Activated naive CD4-positive, alpha-beta T cell treated with anti-CD3 and anti-CD28 coated beads for 36 hours (primary cell): ENCODE measurements at regions not wholly inside any gene's neighbourhood (a gene's known extent, or its start where the extent isn't known, plus 50 kb on each side); places are given as distances from the start of the nearest gene placed in this dataset.

Experiments used
- CTCF ChIA-PET: fragments of 350-600 bp; sonication (Branson Sonifier 250); formaldehyde crosslinking; loops from one replicate; lab custom pipeline; 2021; ENCODE audit warnings: antibody characterized with exemption; lab: Charles Lee
- DNase-seq: peaks from one replicate; pipeline ENCODE4 v3.0.0-alpha.2; 2020
- H3K27ac Mint-ChIP-seq: one replicate; pipeline ENCODE4 v1.8.0; 2021; ENCODE audit warnings: mild to moderate bottlenecking, mixed read lengths
- H3K27me3 Mint-ChIP-seq: one replicate; pipeline ENCODE4 v1.8.0; 2021; ENCODE audit warnings: low read depth, mixed read lengths
- H3K36me3 Mint-ChIP-seq: one replicate; pipeline ENCODE4 v1.8.0; 2021; ENCODE audit warnings: low read depth, mixed read lengths
- H3K4me1 Mint-ChIP-seq: one replicate; pipeline ENCODE4 v1.8.0; 2021; ENCODE audit warnings: low read depth, mixed read lengths
- H3K4me3 Mint-ChIP-seq: one replicate; pipeline ENCODE4 v1.8.0; 2021; ENCODE audit warnings: mild to moderate bottlenecking, moderate library complexity, mixed read lengths
- H3K9me3 Mint-ChIP-seq: one replicate; pipeline ENCODE4 v1.8.0; 2021; ENCODE audit warnings: mixed read lengths
- intact Hi-C: fragments of 100-400 bp; cut with micrococcal nuclease; formaldehyde crosslinking; loops from one replicate; pipeline ENCODE4 v1.15.1; 2023

DNA sequence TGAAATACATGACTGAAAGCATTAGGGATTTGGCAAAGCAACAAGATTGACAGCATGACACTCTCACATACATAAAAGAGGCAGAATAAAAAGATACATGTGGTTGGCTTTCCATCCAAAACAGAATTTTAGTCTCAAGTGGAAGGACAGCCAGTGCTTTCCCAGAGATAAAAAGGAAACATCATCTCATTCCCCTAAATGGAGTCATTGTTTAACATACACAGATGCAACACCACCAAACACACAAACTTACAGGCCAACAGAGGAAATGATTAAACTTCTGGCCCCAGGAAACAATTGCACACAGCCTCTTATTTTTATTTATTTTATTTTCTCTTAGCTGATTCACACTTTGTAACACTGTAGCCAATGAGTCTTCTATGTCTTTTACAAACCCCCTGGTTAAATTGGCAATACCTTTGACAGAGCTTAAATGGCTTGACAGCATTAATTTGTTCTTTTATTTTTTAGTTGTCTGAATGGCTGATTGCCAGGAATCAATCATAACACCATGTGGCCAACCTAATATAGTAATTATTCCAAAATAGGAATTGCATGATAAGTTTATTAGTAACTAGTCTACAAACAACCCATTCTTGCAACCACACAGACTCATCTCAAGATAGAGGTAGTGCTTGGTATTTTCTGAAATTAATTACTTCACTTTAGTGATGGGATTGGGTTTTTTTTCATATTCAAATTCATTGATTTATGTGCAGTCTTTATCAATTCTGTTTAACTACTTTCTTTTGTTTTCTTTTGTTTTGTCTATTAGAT lies 190.5 kb downstream of the RND3 start:
- intact Hi-C loops = no loop called here
- CTCF ChIA-PET = no interaction called here
- no peak for DNase-seq
- H3K27ac Mint-ChIP-seq = no peak overlapping the region
- no peaks in the 10 kb centered on the region for H3K4me1 Mint-ChIP-seq
- H3K27me3 Mint-ChIP-seq = no peaks in the 10 kb centered on the region
- H3K4me3 Mint-ChIP-seq = no peak overlapping the region
- peaks cover 1% of the 10 kb centered on the region for H3K9me3 Mint-ChIP-seq
- H3K36me3 Mint-ChIP-seq = no peaks in the 10 kb centered on the region

- no peaks in the 10 kb centered on the region for H3K4me1 Mint-ChIP-seq
- no peak for DNase-seq
- H3K27ac Mint-ChIP-seq = no peak overlapping the region
- CTCF ChIA-PET = no interaction called here
- H3K36me3 Mint-ChIP-seq = no peaks in the 10 kb centered on the region
- no peaks in the 10 kb centered on the region for H3K27me3 Mint-ChIP-seq
- no peak overlapping the region for H3K4me3 Mint-ChIP-seq
- no peaks in the 10 kb centered on the region for H3K9me3 Mint-ChIP-seq
- intact Hi-C loops = no loop called here
These were observed 191.9 kb downstream of the RND3 start for GRCh38 chr2:150295544-150295943.

DNA sequence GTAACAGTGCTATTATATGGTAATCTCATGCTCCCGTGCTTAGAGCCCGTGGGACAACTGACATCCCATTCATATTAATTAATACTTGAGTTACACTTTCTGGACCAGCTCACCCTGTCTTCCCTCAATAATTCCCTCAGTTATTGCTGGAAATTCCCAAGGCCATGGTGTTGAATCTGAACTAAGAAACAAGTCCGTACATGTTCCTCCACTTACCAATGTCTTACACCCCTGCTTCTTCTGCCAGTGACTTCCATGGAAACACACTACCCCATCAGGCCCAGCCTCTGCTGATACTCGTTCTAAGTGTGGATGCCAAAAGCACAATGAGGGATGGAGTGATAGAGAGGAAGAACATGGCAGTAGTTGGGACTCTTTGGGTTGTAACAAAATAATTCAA lies 193.7 kb downstream of the RND3 start:
- intact Hi-C loops = no loop called here
- no peaks in the 10 kb centered on the region for H3K4me1 Mint-ChIP-seq
- H3K27me3 Mint-ChIP-seq = no peaks in the 10 kb centered on the region
- no peak overlapping the region for H3K27ac Mint-ChIP-seq
- CTCF ChIA-PET = no interaction called here
- no peaks in the 10 kb centered on the region for H3K36me3 Mint-ChIP-seq
- no peak for DNase-seq
- no peak overlapping the region for H3K4me3 Mint-ChIP-seq
- no peaks in the 10 kb centered on the region for H3K9me3 Mint-ChIP-seq

DNA sequence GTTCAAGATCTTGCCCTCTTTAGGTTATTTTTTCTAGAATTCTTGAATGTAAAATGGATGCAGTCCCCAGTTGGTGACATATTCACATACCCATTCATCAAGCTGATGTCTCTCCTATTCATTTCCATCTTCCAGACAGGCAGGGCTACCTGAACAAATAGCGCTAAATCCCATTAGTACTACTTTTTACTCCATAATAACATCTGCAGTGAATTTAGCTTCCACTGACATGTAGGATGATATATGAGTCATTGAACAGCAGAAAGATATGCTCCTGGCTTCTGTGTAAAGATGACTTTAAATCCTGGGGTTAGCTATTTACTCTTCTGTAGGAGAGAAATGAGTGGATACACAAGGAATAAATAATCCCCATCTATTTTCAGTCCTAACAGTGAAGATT lies 194.7 kb downstream of the RND3 start:
- no peaks in the 10 kb centered on the region for H3K4me1 Mint-ChIP-seq
- no peak for DNase-seq
- CTCF ChIA-PET = no interaction called here
- intact Hi-C loops = no loop called here
- no peak overlapping the region for H3K4me3 Mint-ChIP-seq
- H3K36me3 Mint-ChIP-seq = no peaks in the 10 kb centered on the region
- no peak overlapping the region for H3K27ac Mint-ChIP-seq
- no peaks in the 10 kb centered on the region for H3K9me3 Mint-ChIP-seq
- no peaks in the 10 kb centered on the region for H3K27me3 Mint-ChIP-seq

GRCh38 chr2:150292192-150292591 lies 195.3 kb downstream of the RND3 start:
- Mint-ChIP-seq H3K36me3 (no peaks in the 10 kb centered on the region), H3K27ac (no peak overlapping the region), H3K4me3 (no peak overlapping the region), H3K27me3 (no peaks in the 10 kb centered on the region), H3K9me3 (no peaks in the 10 kb centered on the region), H3K4me1 (no peaks in the 10 kb centered on the region)
- CTCF ChIA-PET = no interaction called here
- no peak for DNase-seq
- intact Hi-C loops = no loop called here

DNA sequence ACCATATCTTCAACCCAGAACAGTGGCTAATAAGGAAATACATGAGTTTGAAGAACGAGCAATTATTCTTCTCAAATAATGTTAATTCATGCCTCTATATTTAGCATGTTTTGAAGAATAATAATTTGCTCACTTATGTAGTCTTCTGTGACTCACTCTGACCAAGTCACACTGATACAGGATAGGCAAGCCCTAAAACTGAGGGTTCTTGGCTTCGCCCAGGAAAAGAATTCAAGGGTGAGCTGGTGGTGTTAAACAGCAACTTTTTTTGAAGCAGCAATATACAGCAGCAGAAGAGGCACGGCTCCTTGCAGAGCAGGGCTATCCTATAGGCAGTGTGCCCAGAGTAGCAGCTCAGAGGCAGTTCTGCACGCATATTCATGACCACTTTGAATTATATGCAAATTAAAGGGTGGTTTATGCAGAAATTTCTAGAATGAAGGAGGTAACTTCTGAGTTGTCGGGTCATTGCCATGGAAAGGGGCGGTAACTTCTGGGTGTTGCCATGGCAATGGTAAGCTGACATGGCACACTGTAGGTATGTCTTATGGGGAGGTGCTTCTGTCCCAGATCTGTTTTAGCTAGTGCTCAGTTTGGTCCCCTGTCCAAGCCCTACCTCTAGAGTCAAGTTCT lies 200.6 kb downstream of the RND3 start:
- CTCF ChIA-PET = no interaction called here
- peaks cover 2% of the 10 kb centered on the region for H3K9me3 Mint-ChIP-seq
- DNase-seq = no peak
- no peak overlapping the region for H3K27ac Mint-ChIP-seq
- no peaks in the 10 kb centered on the region for H3K36me3 Mint-ChIP-seq
- H3K27me3 Mint-ChIP-seq = no peaks in the 10 kb centered on the region
- intact Hi-C loops = no loop called here
- no peaks in the 10 kb centered on the region for H3K4me1 Mint-ChIP-seq
- no peak overlapping the region for H3K4me3 Mint-ChIP-seq

DNA sequence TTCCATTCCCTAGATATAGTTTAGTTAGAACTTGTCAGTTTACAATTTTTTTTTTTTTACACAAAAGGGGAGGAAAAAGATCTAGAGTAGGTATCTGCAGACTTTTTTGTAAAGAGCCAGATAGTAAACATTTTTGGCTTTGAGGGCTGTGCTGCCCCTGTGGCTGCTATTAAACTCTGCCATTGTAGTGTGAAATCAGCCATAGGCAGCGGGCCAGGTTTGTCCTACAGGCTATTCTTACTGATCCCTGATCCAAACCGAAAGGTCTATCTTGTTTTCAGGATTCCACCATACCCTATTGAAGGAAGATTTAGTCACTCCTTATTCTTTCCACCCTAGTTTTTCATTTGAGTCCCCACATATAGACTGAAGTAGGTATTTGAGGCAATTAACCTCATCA lies 203.4 kb downstream of the RND3 start:
- intact Hi-C loops = no loop called here
- Mint-ChIP-seq H3K27ac (no peak overlapping the region), H3K4me3 (no peak overlapping the region), H3K9me3 (peaks cover 2% of the 10 kb centered on the region), H3K27me3 (no peaks in the 10 kb centered on the region), H3K36me3 (no peaks in the 10 kb centered on the region), H3K4me1 (no peaks in the 10 kb centered on the region)
- no peak for DNase-seq
- CTCF ChIA-PET = no interaction called here

DNA sequence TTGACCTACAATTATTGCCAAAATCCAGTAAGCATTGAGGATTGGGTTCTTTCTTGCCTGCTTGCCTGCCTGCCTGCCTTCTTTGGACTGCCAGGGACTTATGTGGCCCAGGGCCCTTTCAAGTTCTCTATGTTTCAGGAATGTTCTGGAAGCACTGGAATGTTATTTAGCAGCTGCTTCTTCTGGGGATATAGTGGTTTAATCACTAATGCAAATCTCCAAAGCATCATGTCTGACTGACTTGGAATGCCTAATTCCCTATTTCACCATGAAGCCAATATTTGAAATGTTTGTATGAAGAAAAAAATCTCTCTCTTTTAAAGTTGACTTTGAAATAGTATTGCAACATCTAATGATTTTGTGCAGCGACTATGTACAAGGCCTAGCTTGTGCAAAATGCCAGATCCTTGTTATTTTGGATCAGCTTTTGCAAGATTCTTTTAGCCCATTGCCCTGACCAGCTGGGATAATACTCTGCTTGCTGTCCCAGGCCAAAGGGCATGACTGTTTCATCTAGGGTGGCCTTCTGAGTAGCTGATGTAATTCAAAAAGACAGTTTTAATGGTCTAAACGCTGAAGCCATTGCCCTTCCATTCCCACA lies 204.6 kb downstream of the RND3 start:
- DNase-seq = no peak
- Mint-ChIP-seq H3K9me3 (peaks cover 2% of the 10 kb centered on the region), H3K36me3 (no peaks in the 10 kb centered on the region), H3K4me3 (no peak overlapping the region), H3K4me1 (no peaks in the 10 kb centered on the region), H3K27ac (no peak overlapping the region), H3K27me3 (no peaks in the 10 kb centered on the region)
- intact Hi-C loops = no loop called here
- CTCF ChIA-PET = no interaction called here

DNA sequence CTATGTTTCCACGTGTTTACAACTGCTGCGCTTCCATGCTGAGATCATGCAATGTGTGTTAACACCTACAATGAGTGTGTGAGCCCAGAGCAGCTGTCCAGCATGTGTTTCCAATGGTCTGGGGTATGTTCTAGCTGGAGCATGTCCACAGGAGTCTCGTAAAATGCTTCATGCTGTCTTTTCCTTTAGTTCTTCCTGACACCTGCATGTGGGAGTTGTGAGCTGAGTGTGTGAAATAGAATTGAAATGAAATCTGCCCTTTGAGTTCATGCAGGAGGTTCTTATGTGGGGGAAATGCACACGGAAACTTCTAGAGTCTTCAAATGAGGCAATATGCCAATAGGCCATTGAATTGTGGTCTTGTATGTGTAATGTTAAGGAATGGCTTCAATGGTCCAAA lies 205.1 kb downstream of the RND3 start:
- Mint-ChIP-seq H3K27me3 (no peaks in the 10 kb centered on the region), H3K27ac (no peak overlapping the region), H3K4me3 (no peak overlapping the region), H3K4me1 (no peaks in the 10 kb centered on the region), H3K9me3 (peaks cover 5% of the 10 kb centered on the region), H3K36me3 (no peaks in the 10 kb centered on the region)
- DNase-seq = no peak
- CTCF ChIA-PET = no interaction called here
- intact Hi-C loops = no loop called here

GRCh38 chr2:150280231-150280630 lies 207.2 kb downstream of the RND3 start:
- H3K36me3 Mint-ChIP-seq = no peaks in the 10 kb centered on the region
- intact Hi-C loops = no loop called here
- no peak overlapping the region for H3K27ac Mint-ChIP-seq
- no peak overlapping the region for H3K4me3 Mint-ChIP-seq
- CTCF ChIA-PET = no interaction called here
- no peaks in the 10 kb centered on the region for H3K4me1 Mint-ChIP-seq
- no peak for DNase-seq
- H3K27me3 Mint-ChIP-seq = no peaks in the 10 kb centered on the region
- H3K9me3 Mint-ChIP-seq = peaks cover 10% of the 10 kb centered on the region

DNA sequence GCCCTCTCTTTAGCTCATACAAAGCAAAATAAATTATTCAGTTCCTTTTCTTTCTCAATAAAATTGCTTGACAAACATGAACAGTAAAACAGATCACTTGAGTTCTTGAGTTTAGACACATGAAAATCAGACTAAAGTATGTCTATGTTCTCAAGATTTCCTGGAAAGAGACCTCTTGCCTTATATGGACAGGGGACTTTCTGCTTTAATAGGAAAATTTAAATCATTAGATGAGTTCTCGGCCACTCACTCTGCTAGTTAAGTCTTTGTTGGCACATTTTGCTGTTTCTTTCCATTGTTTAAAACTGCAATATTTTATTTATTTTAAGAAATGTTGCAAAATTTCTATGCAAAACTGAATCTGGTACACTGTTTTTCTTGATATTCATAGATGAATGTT lies 207.8 kb downstream of the RND3 start:
- no peak overlapping the region for H3K4me3 Mint-ChIP-seq
- no peaks in the 10 kb centered on the region for H3K4me1 Mint-ChIP-seq
- intact Hi-C loops = no loop called here
- H3K27me3 Mint-ChIP-seq = no peaks in the 10 kb centered on the region
- no peaks in the 10 kb centered on the region for H3K36me3 Mint-ChIP-seq
- no peak overlapping the region for H3K27ac Mint-ChIP-seq
- CTCF ChIA-PET = no interaction called here
- peaks cover 10% of the 10 kb centered on the region for H3K9me3 Mint-ChIP-seq
- no peak for DNase-seq

GRCh38 chr2:150276737-150277136 lies 210.7 kb downstream of the RND3 start:
- Mint-ChIP-seq H3K4me3 (no peak overlapping the region), H3K27me3 (no peaks in the 10 kb centered on the region), H3K4me1 (no peaks in the 10 kb centered on the region), H3K9me3 (peaks cover 8% of the 10 kb centered on the region), H3K36me3 (no peaks in the 10 kb centered on the region), H3K27ac (no peak overlapping the region)
- intact Hi-C loops = no loop called here
- no peak for DNase-seq
- CTCF ChIA-PET = no interaction called here

DNA sequence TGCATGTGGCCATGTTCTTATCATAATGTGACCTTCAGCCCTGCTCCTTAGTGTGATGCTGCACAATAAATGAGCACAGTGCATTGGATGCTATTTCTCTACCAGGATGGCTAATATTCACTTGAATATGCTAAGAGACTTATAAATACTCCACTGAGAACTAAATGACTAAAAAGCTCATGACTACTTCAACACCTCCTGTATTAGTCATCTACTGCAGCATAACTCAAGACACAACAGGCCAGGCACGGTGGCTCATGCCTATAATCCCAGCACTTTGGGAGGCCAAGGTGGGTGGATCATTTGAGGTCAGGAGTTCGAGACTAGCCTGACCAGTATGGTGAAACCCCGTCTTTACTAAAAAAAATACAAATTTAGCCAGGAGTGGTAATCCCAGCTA lies 213.4 kb downstream of the RND3 start:
- intact Hi-C loops = no loop called here

More for the DNA sequence above, 213.4 kb downstream of the RND3 start:
- no peaks in the 10 kb centered on the region for H3K4me1 Mint-ChIP-seq
- no peak overlapping the region for H3K4me3 Mint-ChIP-seq
- CTCF ChIA-PET = no interaction called here
- no peaks in the 10 kb centered on the region for H3K36me3 Mint-ChIP-seq
- no peak overlapping the region for H3K27ac Mint-ChIP-seq
- no peaks in the 10 kb centered on the region for H3K27me3 Mint-ChIP-seq
- H3K9me3 Mint-ChIP-seq = peaks cover 8% of the 10 kb centered on the region
- no peak for DNase-seq
